Ovary (tissue), 7 donors: ENCODE measurements at regions not wholly inside any gene's neighbourhood (a gene's known extent, or its start where the extent isn't known, plus 50 kb on each side); places are given as distances from the start of the nearest gene placed in this dataset.

Experiments used
- DNase-seq, 5 donors: peaks; one replicate each; pipeline ENCODE4 v3.0.0-alpha.2; 2019 to 2020
- H3K27ac ChIP-seq, 2 donors: fragments of 200-600 bp; one replicate each; pipeline versions ENCODE4 v1.5.1 to v1.8.0; 2019 to 2022
- H3K27me3 ChIP-seq: fragments of 200-600 bp; one replicate; pipeline ENCODE4 v1.8.0; 2022
- H3K36me3 ChIP-seq: fragments of 200-600 bp; sonication (generic); one replicate; pipeline ENCODE4 v1.5.1; 2019
- H3K4me1 ChIP-seq: one replicate; pipeline ENCODE4 v1.8.1; 2013; ENCODE audit warnings: mild to moderate bottlenecking, moderate library complexity; ENCODE audit not compliant: insufficient read depth
- H3K4me3 ChIP-seq: fragments of 200-600 bp; sonication (generic); one replicate; pipeline ENCODE4 v1.5.1; 2017
- H3K9me3 ChIP-seq, 2 donors: fragments of 200-600 bp in 1 of 2; sonication (generic) in 1 of 2; one replicate each; pipeline versions ENCODE4 v1.5.1 to v1.8.1; 2013 to 2019; ENCODE audit warnings: mild to moderate bottlenecking in 1 of 2, moderate library complexity in 1 of 2
- EP300 ChIP-seq: sonication (generic); formaldehyde crosslinking; IDR thresholded peaks from one replicate; pipeline ENCODE4 v1.6.1; 2017; ENCODE audit warnings: antibody characterized with exemption
- POLR2A ChIP-seq: fragments of 450-650 bp; IDR thresholded peaks from one replicate; pipeline ENCODE4 v1.6.1; 2017; ENCODE audit warnings: antibody characterized with exemption, mild to moderate bottlenecking, moderate library complexity
- WGBS, 3 donors: extraction: QIAGEN DNeasy Blood & Tissue Kit in 1 of 3; methylation state at CpG; one replicate each; pipeline versions ENCODE4 v1.1.5 to v1.1.7; 2013 to 2017; 5-methylcytosine and 5-hydroxymethylcytosine counted together
- intact Hi-C, 4 donors: fragments of 100-400 bp; cut with DNase I; formaldehyde crosslinking; loops; one replicate each; pipeline versions ENCODE4 v1.11.0 to v1.15.1; 2022 to 2023
- TF ChIP-seq, protein P1 (sequence below), 3 donors: fragments of 450-650 bp in 2 of 3; fragments of 200-600 bp in 1 of 3; IDR thresholded peaks; one replicate each; pipeline versions ENCODE4 v1.5.1 to v1.8.0; 2016 to 2022; ENCODE audit warnings: antibody characterized with exemption in 3 of 3, mild to moderate bottlenecking in 1 of 3
- donor health status: DM: no; HTN: no; CAD: no; lungs with moderate emphysema.
- donor health status: DM: no; HTN: no; CAD: no.
- donor health status: Bipolar disorder and iron deficiency.
- donor health status: DM: no; HTN: no; CAD: no.
- donor health status: DM: yes; HTN: yes; CAD: no.

- DNase-seq = no peak
- no peak overlapping the region for H3K4me3 ChIP-seq
- no peaks in the 10 kb centered on the region for H3K36me3 ChIP-seq
- H3K27ac ChIP-seq = no peak overlapping the region
- H3K27me3 ChIP-seq = no peaks in the 10 kb centered on the region
- intact Hi-C loops = no loop called here
- TF ChIP-seq POLR2A = no peak
- TF ChIP-seq, protein P1, sequence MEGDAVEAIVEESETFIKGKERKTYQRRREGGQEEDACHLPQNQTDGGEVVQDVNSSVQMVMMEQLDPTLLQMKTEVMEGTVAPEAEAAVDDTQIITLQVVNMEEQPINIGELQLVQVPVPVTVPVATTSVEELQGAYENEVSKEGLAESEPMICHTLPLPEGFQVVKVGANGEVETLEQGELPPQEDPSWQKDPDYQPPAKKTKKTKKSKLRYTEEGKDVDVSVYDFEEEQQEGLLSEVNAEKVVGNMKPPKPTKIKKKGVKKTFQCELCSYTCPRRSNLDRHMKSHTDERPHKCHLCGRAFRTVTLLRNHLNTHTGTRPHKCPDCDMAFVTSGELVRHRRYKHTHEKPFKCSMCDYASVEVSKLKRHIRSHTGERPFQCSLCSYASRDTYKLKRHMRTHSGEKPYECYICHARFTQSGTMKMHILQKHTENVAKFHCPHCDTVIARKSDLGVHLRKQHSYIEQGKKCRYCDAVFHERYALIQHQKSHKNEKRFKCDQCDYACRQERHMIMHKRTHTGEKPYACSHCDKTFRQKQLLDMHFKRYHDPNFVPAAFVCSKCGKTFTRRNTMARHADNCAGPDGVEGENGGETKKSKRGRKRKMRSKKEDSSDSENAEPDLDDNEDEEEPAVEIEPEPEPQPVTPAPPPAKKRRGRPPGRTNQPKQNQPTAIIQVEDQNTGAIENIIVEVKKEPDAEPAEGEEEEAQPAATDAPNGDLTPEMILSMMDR (IDR thresholded peaks at IDR 0.05) = no peak
- TF ChIP-seq EP300 = no peak
- WGBS, 3 donors = 94 to 98% (median 96%) methylated on average over 2 of the region's 2 CpGs
- no peaks in the 10 kb centered on the region for H3K4me1 ChIP-seq
- no peaks in the 10 kb centered on the region for H3K9me3 ChIP-seq
Observed at GRCh38 chr7:112897839-112898431, 107.7 kb upstream of the TMEM168 start.

- WGBS, 3 donors = 89 to 99% (median 98%) methylated on average over 10 of the region's 10 CpGs
- intact Hi-C loops = no loop called here
- no peaks in the 10 kb centered on the region for H3K4me1 ChIP-seq
- no peak overlapping the region for H3K27ac ChIP-seq
- TF ChIP-seq EP300 (no peak), POLR2A (no peak)
- TF ChIP-seq, protein P1 (IDR thresholded peaks at IDR 0.05) = no peak
- H3K27me3 ChIP-seq = no peaks in the 10 kb centered on the region
- no peak overlapping the region for H3K4me3 ChIP-seq
- H3K36me3 ChIP-seq = no peaks in the 10 kb centered on the region
- no peaks in the 10 kb centered on the region for H3K9me3 ChIP-seq
- no peak for DNase-seq
Observed at GRCh38 chr7:112896026-112896601, 105.9 kb upstream of the TMEM168 start.

DNA sequence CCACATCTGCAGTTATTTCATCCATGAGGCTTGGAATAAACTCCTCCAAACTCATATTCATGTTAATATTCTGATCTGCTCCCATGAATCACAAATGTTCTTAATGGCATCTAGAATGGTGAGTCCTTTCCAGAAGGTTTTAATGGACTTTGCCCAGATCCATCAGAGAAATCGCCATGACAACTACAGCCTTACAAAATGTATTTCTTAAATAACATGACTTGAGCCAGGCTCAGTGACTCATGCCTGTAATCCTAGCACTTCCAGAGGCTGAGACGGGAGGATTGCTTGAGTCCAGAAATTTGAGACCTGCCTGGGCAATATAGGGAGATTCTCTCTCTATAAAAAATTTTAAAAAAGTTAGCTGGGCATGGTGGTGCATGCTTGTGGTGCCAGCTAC, 102.1 kb upstream of the TMEM168 start:
- Histone ChIP-seq H3K4me1 (no peaks in the 10 kb centered on the region), H3K27ac (no peak overlapping the region), H3K36me3 (no peaks in the 10 kb centered on the region), H3K27me3 (no peaks in the 10 kb centered on the region), H3K9me3 (no peaks in the 10 kb centered on the region), H3K4me3 (no peak overlapping the region)
- no peak for TF ChIP-seq POLR2A
- TF ChIP-seq, protein P1 (IDR thresholded peaks at IDR 0.05) = no peak
- no peak for TF ChIP-seq EP300
- DNase-seq = no peak
- intact Hi-C loops = no loop called here
- 88 to 99% (median 94%) methylated on average over 2 of the region's 2 CpGs for WGBS, 3 donors

- no peaks in the 10 kb centered on the region for H3K36me3 ChIP-seq
- H3K4me1 ChIP-seq = no peaks in the 10 kb centered on the region
- no peak for DNase-seq
- H3K27ac ChIP-seq = no peak overlapping the region
- no peaks in the 10 kb centered on the region for H3K9me3 ChIP-seq
- TF ChIP-seq, protein P1 (IDR thresholded peaks at IDR 0.05) = no peak
- no peak for TF ChIP-seq EP300
- TF ChIP-seq POLR2A = no peak
- H3K27me3 ChIP-seq = no peaks in the 10 kb centered on the region
- intact Hi-C loops = no loop called here
- H3K4me3 ChIP-seq = no peak overlapping the region
Observed at GRCh38 chr7:112891698-112892097, 101.5 kb upstream of the TMEM168 start.
